HG02678 (cell line): ENCODE measurements at regions not wholly inside any gene's neighbourhood (a gene's known extent, or its start where the extent isn't known, plus 50 kb on each side); places are given as distances from the start of the nearest gene placed in this dataset.

ENCODE experiments used
- ATAC-seq: cut with Tn5 transposase; IDR thresholded peaks from one replicate; pipeline ENCODE4 v1.9.1; 2021; ENCODE audit warnings: mild to moderate bottlenecking, moderate library complexity; ENCODE audit not compliant: unreplicated experiment

DNA sequence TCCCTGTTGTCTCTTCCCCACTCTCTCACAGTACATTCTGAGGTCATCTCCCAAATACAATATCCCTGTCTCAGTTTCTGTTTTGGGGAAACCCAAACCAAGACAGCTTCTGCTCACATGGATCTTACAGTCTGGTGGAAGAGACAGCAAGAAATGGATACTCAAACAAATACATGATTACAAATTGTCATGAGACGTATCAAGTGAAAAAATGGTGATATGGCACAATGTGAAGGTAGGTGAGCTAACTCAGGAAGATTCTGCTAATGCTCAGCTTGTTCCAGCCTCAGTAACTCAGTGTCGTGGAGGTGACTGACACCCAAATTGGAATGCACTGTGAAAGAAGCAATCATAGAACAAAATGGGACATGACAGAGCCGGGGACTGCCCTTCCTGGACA lies 68.3 kb downstream of the CHST1 start:
- ATAC-seq = no peak

DNA sequence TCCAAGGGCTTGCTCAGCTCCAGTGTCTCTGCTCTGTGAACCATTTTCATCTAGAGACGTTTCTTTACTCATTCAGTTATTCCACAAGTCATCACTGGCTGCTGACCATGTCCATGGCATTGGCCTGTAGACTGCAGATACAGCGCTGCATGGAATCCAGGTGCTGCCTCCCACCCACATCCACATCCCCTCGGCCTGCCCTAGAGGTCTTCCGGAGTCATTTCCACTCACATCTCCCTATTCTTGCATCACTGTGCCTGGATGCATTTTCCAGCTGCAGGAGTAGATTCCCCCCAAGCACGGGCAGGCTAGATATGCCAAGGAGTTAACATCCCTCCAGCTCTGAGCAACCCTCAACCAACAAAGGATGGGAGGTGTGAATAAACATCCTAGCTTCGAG lies 68.9 kb downstream of the CHST1 start:
- ATAC-seq = no peak

DNA sequence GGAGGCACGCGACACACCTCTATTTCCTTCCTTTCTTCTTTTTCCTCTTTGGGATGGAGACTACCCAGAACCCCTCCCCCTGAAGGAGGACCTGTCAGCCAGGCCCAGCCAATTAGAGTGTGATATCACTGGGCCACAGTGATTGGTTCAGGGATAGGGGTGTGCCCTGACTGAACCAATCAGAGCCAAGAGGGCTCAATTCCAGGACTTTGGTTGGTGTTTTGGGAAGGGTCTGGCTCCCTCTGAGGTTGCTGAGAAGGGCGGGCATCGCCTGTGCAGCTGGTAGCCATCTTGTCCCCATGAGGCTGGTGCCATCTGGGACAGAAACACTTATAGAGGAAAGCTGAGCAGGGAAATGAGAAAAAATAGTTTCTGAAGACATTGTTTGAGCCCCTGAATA lies 71.4 kb downstream of the CHST1 start:
- ATAC-seq = no peak

- ATAC-seq = no peak
Measured at GRCh38 chr11:45592636-45593035, 72.8 kb downstream of the CHST1 start.

- ATAC-seq = no peak
Measured at GRCh38 chr11:45590743-45591142, 74.7 kb downstream of the CHST1 start.

DNA sequence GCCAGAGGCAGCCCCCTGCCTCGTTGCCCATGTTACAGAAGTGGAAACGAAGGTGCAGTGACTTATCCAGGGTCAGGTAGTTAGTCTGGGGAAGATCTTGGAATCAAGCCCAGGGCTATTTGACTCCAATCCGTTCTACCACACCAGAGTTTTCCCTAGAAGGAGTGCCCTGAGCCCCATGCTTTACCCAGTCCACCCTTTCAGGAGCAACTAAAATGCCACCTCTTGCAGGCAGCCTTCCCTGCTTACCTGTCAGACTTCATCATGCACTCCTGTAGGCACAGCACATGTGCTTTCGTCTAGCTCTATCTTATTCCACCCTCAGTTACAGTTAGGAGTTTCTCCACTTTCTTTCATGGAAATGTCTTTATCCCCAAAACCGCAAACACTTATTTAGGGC lies 80.2 kb downstream of the CHST1 start:
- no peak for ATAC-seq

- no peak for ATAC-seq
Measured at GRCh38 chr11:45583981-45584566, 81.3 kb downstream of the CHST1 start.

DNA sequence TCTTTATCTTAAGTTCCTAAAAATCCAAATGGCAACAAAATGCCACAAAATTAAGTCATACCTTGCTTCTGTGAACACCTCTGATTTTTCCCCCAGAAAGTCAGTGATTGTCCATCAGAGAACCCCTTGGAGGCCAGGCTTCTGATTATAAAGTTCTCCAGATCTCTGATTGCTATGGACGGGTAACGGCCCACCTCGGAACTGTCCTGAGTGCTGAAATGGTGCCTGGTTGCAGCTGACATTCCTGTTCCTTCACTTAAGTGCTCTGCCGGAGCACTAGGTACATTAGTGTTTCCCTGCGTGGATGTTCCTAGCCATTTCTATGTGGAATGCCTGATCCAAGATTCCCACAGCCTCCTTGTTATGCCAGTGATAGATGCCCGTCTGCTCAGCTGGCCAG lies 85.0 kb downstream of the CHST1 start:
- no peak for ATAC-seq

DNA sequence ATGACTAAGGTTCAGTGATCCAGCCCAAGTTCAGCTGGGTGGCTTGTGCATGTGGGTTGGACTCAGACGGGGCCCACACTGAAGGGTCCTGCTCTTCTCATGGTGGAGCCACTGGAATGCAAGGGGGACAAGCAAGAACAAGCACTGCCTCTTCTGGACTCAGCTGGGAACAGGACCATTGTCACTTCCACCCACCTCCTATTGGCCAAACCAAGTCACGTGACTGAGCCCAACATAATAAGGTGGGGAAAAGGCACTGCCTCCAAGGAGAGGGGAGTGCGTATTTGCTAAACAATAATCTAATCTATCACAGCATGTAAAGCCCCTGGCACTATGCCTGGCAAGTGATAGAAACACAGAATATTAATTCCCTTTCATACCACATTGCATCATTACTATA lies 87.1 kb downstream of the CHST1 start:
- no peak for ATAC-seq

GRCh38 chr11:45577752-45578151 lies 87.7 kb downstream of the CHST1 start:
- no peak for ATAC-seq

- ATAC-seq = no peak
Measured at GRCh38 chr11:45576461-45577215, 88.8 kb downstream of the CHST1 start.

DNA sequence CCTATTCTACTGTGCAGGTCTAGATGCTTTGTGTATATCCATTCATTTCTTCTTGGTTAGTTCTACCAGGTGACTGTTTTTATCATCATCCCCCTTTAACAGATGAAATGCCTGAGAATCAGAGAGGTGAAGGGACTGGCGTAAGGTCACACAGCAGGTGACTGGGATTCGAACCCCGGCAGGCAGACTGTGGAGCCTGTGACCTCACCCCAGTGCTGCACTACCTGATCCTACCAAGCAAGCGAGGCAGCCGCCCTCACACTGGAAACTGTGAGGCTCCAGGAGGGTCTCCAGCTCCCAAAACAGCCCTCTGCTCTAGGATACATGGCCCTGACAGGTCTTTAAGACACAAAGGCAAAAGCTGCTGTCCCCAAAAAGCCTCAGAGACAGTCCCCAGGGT lies 91.7 kb downstream of the CHST1 start:
- ATAC-seq = no peak

GRCh38 chr11:45572354-45573123 lies 92.9 kb downstream of the CHST1 start:
- no peak for ATAC-seq

DNA sequence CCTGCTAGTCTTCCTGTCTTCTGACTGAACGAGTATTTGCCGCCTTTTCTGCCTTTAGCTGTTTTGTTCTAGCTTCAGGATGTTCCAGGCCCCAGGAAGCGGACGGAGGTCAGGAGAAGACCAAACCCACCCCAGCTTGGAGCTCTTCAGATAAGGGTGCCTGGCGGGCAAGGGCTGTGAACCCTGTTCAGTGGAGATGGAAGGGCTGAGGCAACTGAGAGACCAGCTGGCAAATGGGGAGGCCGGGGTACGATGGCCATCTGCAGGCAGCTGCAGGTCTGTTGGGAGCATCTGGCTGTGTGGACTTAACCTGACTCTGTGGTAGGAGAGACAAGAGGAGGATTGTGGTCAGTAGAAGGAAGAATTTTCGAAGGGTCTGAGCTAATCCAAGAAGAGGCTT lies 95.6 kb downstream of the CHST1 start:
- ATAC-seq = no peak

DNA sequence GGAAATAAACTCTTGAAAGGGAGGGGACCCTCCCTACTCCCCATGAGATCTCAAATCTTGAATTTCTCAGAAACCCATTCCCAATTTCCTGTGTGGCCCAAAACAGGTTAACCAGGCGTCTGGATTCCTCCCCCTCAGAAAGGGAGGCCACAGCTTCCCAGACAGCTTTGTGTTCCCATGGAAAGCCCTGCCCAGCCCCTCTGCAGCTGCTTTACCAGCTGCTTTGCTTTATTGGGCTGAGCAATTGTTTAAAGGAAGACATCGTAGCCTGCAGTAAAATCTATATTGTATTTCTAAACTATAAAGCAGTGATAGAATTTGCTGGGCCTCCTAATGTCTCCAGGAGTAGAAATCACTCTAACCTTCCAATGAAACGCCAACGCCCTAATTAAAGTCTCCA lies 97.4 kb downstream of the CHST1 start:
- ATAC-seq = no peak

- no peak for ATAC-seq
Measured at GRCh38 chr11:45565446-45565988, 99.9 kb downstream of the CHST1 start.

DNA sequence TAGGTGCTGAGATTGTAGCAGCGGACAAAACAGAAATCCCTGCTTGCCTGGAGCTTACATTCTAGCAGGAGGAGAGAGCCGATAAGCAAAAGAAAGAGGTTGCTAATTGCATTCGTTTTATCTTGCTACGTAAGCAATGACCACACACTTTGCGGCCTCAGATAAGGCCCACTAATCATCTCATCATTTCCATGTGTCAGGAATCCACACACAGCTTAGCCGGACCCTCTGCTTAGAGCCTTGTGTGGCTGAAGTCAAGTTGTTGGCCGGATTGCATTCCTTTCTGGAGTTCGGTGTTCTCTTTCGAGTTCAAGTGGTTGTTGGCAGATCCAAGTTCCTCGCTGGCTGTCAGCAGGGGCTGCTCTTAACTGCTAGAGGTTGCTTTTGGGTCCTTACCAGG lies 101.6 kb downstream of the CHST1 start:
- ATAC-seq = no peak

DNA sequence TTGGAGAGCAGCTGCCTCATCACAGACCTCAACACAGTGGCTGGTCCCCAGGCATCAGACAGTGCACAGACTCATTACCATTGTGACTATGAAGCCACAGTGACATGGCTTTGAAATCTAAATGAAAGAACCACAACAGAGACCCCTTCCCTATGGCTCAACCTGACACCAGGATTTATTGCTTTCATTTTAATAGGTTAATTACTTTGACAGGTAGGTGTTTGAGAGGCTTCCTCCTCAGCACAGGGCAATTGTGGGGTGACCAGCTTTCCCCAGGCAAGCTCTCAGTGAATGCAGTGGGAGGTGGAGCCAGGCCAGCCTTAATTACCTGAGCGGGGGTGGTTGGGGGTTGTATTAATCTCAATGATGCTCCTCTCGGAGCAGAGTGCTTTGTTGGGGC lies 102.3 kb downstream of the CHST1 start:
- ATAC-seq = no peak

DNA sequence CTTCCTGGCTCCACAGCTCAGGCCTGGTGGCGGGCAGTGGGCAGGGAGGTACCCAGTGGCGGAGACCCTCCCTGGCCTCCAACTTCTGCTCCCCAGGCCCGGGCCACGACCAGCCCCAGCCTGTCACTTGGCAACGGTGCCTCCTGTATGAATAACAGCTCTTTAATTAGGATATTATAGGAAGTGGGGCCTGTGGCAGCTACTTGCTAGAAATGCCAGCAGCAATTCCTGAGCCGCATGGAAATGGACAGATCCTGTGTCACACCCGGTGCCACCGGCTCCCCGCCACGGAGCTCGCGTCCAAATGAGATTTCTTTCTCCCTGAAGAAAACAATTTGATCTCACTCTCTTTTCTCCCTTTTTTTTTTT lies 104.5 kb downstream of the CHST1 start:
- no peak for ATAC-seq

- ATAC-seq = no peak
Measured at GRCh38 chr11:45560155-45560912, 105.1 kb downstream of the CHST1 start.
